Progenitor cell of endocrine pancreas (in vitro differentiated cells): ENCODE measurements at regions not wholly inside any gene's neighbourhood (a gene's known extent, or its start where the extent isn't known, plus 50 kb on each side); places are given as distances from the start of the nearest gene placed in this dataset.

Experiments
- DNase-seq: peaks from one replicate; pipeline ENCODE4 v3.0.0; 2021; ENCODE audit warnings: low spot score; ENCODE audit not compliant: unreplicated experiment
- H3K27ac Mint-ChIP-seq: 2 replicates; pipeline ENCODE4 v1.8.0; 2021; ENCODE audit warnings: mild to moderate bottlenecking, moderate library complexity, mixed read lengths
- H3K27me3 Mint-ChIP-seq: 2 replicates; pipeline ENCODE4 v1.8.0; 2021; ENCODE audit warnings: mixed read lengths
- H3K36me3 Mint-ChIP-seq: 2 replicates; pipeline ENCODE4 v1.8.0; 2022; ENCODE audit warnings: mixed read lengths; ENCODE audit not compliant: insufficient read depth
- H3K4me1 Mint-ChIP-seq: 2 replicates; pipeline ENCODE4 v1.8.0; 2021; ENCODE audit warnings: low read depth, mixed read lengths
- H3K4me3 Mint-ChIP-seq: 2 replicates; pipeline ENCODE4 v1.8.0; 2021; ENCODE audit warnings: low read depth, mild to moderate bottlenecking, moderate library complexity, mixed read lengths
- H3K9me3 Mint-ChIP-seq: 2 replicates; pipeline ENCODE4 v1.8.0; 2021; ENCODE audit warnings: low read depth, mixed read lengths
- TF ChIP-seq, protein P1 (sequence below): fragments of 200-600 bp; sonication (generic); IDR thresholded peaks from one replicate; pipeline ENCODE4 v1.5.0; 2021; ENCODE audit warnings: antibody characterized with exemption, mild to moderate bottlenecking; ENCODE audit not compliant: unreplicated experiment

- no peaks in the 10 kb centered on the region for H3K27me3 Mint-ChIP-seq
- peaks cover 11% of the 10 kb centered on the region for H3K4me1 Mint-ChIP-seq
- TF ChIP-seq, protein P1, sequence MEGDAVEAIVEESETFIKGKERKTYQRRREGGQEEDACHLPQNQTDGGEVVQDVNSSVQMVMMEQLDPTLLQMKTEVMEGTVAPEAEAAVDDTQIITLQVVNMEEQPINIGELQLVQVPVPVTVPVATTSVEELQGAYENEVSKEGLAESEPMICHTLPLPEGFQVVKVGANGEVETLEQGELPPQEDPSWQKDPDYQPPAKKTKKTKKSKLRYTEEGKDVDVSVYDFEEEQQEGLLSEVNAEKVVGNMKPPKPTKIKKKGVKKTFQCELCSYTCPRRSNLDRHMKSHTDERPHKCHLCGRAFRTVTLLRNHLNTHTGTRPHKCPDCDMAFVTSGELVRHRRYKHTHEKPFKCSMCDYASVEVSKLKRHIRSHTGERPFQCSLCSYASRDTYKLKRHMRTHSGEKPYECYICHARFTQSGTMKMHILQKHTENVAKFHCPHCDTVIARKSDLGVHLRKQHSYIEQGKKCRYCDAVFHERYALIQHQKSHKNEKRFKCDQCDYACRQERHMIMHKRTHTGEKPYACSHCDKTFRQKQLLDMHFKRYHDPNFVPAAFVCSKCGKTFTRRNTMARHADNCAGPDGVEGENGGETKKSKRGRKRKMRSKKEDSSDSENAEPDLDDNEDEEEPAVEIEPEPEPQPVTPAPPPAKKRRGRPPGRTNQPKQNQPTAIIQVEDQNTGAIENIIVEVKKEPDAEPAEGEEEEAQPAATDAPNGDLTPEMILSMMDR = no peak
- no peak overlapping the region for H3K4me3 Mint-ChIP-seq
- no peak overlapping the region for H3K27ac Mint-ChIP-seq
- no peaks in the 10 kb centered on the region for H3K36me3 Mint-ChIP-seq
- H3K9me3 Mint-ChIP-seq = peaks cover 4% of the 10 kb centered on the region
- no peak for DNase-seq
Observed at GRCh38 chr11:107203656-107204055, 185.4 kb upstream of the GUCY1A2 start.

GRCh38 chr11:107202241-107202640 is 184.0 kb upstream of the GUCY1A2 start:
- Mint-ChIP-seq H3K4me3 (no peak overlapping the region), H3K27me3 (no peaks in the 10 kb centered on the region), H3K9me3 (peaks cover 4% of the 10 kb centered on the region), H3K4me1 (peaks cover 14% of the 10 kb centered on the region), H3K36me3 (no peaks in the 10 kb centered on the region), H3K27ac (no peak overlapping the region)
- TF ChIP-seq, protein P1 = no peak
- no peak for DNase-seq

- no peak for DNase-seq
- Mint-ChIP-seq H3K27me3 (no peaks in the 10 kb centered on the region), H3K4me1 (peaks cover 14% of the 10 kb centered on the region), H3K36me3 (no peaks in the 10 kb centered on the region), H3K27ac (no peak overlapping the region), H3K4me3 (no peak overlapping the region), H3K9me3 (peaks cover 8% of the 10 kb centered on the region)
- TF ChIP-seq, protein P1 = no peak
Observed at GRCh38 chr11:107198490-107199007, 180.3 kb upstream of the GUCY1A2 start.

- no peaks in the 10 kb centered on the region for H3K27me3 Mint-ChIP-seq
- DNase-seq = no peak
Observed at GRCh38 chr11:107197932-107198331, 179.7 kb upstream of the GUCY1A2 start.

GRCh38 chr11:107196732-107197131 is 178.5 kb upstream of the GUCY1A2 start:
- TF ChIP-seq, protein P1 = no peak
- Mint-ChIP-seq H3K36me3 (no peaks in the 10 kb centered on the region), H3K9me3 (peaks cover 16% of the 10 kb centered on the region), H3K27me3 (no peaks in the 10 kb centered on the region), H3K4me3 (no peak overlapping the region), H3K4me1 (peaks cover 3% of the 10 kb centered on the region), H3K27ac (no peak overlapping the region)
- DNase-seq = no peak

More at GRCh38 chr11:107197932-107198331, 179.7 kb upstream of the GUCY1A2 start:
- peaks cover 10% of the 10 kb centered on the region for H3K4me1 Mint-ChIP-seq
- no peak overlapping the region for H3K4me3 Mint-ChIP-seq
- no peak overlapping the region for H3K27ac Mint-ChIP-seq
- H3K9me3 Mint-ChIP-seq = peaks cover 8% of the 10 kb centered on the region
- TF ChIP-seq, protein P1 = no peak
- no peaks in the 10 kb centered on the region for H3K36me3 Mint-ChIP-seq
